H9 (cell line): ENCODE measurements at regions not wholly inside any gene's neighbourhood (a gene's known extent, or its start where the extent isn't known, plus 50 kb on each side); places are given as distances from the start of the nearest gene placed in this dataset.

Experiments
- DNase-seq: peaks from one replicate; pipeline ENCODE4 v3.0.0-alpha.2; 2017
- H2AFZ ChIP-seq: one replicate; pipeline ENCODE4 v1.6.1; 2013; ENCODE audit warnings: mild to moderate bottlenecking, low read length, control low read depth, moderate library complexity
- H2AK5ac ChIP-seq: 2 replicates; pipeline ENCODE4 v1.6.1; 2013; ENCODE audit warnings: low read length, control low read depth, mixed read lengths; ENCODE audit not compliant: insufficient read length
- H2BK120ac ChIP-seq: one replicate; pipeline ENCODE4 v1.6.1; 2013; ENCODE audit warnings: low read depth, mild to moderate bottlenecking, low read length, control low read depth, inconsistent platforms; ENCODE audit not compliant: poor library complexity, severe bottlenecking
- H2BK12ac ChIP-seq: 2 replicates; pipeline ENCODE4 v1.6.1; 2013; ENCODE audit warnings: low read length, control low read depth, mixed read lengths, low read depth; ENCODE audit not compliant: insufficient read length
- H2BK15ac ChIP-seq: 2 replicates; pipeline ENCODE4 v1.6.1; 2013; ENCODE audit warnings: low read depth, low read length, control low read depth
- H2BK20ac ChIP-seq: one replicate; pipeline ENCODE4 v1.6.1; 2013; ENCODE audit warnings: low read depth, mild to moderate bottlenecking, low read length, control low read depth, inconsistent platforms; ENCODE audit not compliant: poor library complexity, severe bottlenecking
- H2BK5ac ChIP-seq: 2 replicates; pipeline ENCODE4 v1.6.1; 2013; ENCODE audit warnings: low read length, control low read depth, mixed read lengths; ENCODE audit not compliant: insufficient read length
- H3K14ac ChIP-seq: 2 replicates; pipeline ENCODE4 v1.6.1; 2013; ENCODE audit warnings: low read length, control low read depth; ENCODE audit not compliant: insufficient read depth
- H3K18ac ChIP-seq: 2 replicates; pipeline ENCODE4 v1.6.1; 2013; ENCODE audit warnings: low read depth, mild to moderate bottlenecking, mixed read lengths, low read length, control low read depth; ENCODE audit not compliant: insufficient read length
- H3K23ac ChIP-seq: 2 replicates; pipeline ENCODE4 v1.6.1; 2013; ENCODE audit warnings: low read length, control low read depth, mixed read lengths, low read depth; ENCODE audit not compliant: insufficient read length
- H3K23me2 ChIP-seq: 2 replicates; pipeline ENCODE4 v1.6.1; 2013; ENCODE audit warnings: low read depth, mild to moderate bottlenecking, mixed read lengths, low read length, control low read depth; ENCODE audit not compliant: insufficient read length, poor library complexity, severe bottlenecking
- H3K27ac ChIP-seq: 2 replicates; pipeline ENCODE4 v1.5.1; 2013; ENCODE audit warnings: low read length, control low read depth, mixed read lengths, low read depth; ENCODE audit not compliant: insufficient read length
- H3K27me3 ChIP-seq: 2 replicates; pipeline ENCODE4 v1.6.1; 2013; ENCODE audit warnings: low read length, control low read depth, inconsistent platforms; ENCODE audit not compliant: insufficient read depth
- H3K4ac ChIP-seq: 2 replicates; pipeline ENCODE4 v1.6.1; 2013; ENCODE audit warnings: low read depth, mild to moderate bottlenecking, control low read depth, inconsistent platforms, low read length, moderate library complexity
- H3K4me1 ChIP-seq: 2 replicates; pipeline ENCODE4 v1.6.1; 2013; ENCODE audit warnings: low read length, control low read depth, inconsistent platforms; ENCODE audit not compliant: insufficient read depth
- H3K4me2 ChIP-seq: 2 replicates; pipeline ENCODE4 v1.6.1; 2013; ENCODE audit warnings: low read length, control low read depth, mixed read lengths; ENCODE audit not compliant: insufficient read length, insufficient read depth
- H3K56ac ChIP-seq: 2 replicates; pipeline ENCODE4 v1.6.1; 2013; ENCODE audit warnings: low read depth, mild to moderate bottlenecking, mixed read lengths, low read length, control low read depth; ENCODE audit not compliant: insufficient read length
- H3K79me1 ChIP-seq: 2 replicates; pipeline ENCODE4 v1.6.1; 2013; ENCODE audit warnings: low read depth, mild to moderate bottlenecking, moderate library complexity, low read length, control low read depth, inconsistent platforms; ENCODE audit not compliant: insufficient read depth, poor library complexity, severe bottlenecking
- H3K79me2 ChIP-seq: 2 replicates; pipeline ENCODE4 v1.6.1; 2013; ENCODE audit warnings: low read length, control low read depth, inconsistent platforms; ENCODE audit not compliant: insufficient read depth
- H3K9ac ChIP-seq: 2 replicates; pipeline ENCODE4 v1.6.1; 2013; ENCODE audit warnings: low read length, control low read depth, mixed read lengths; ENCODE audit not compliant: insufficient read length; ENCODE audit errors: extremely low read depth
- H3K9me3 ChIP-seq: one replicate; pipeline ENCODE4 v1.6.1; 2013; ENCODE audit warnings: low read depth, low read length, inconsistent platforms; ENCODE audit not compliant: control insufficient read depth
- H3T11ph ChIP-seq: one replicate; pipeline ENCODE4 v1.6.1; 2013; ENCODE audit warnings: mild to moderate bottlenecking, low read length, control low read depth, inconsistent platforms
- H4K20me1 ChIP-seq: one replicate; pipeline ENCODE4 v1.6.1; 2013; ENCODE audit not compliant: control insufficient read depth, insufficient read length, insufficient read depth
- H4K5ac ChIP-seq: 2 replicates; pipeline ENCODE4 v1.6.1; 2013; ENCODE audit warnings: low read depth, mild to moderate bottlenecking, mixed read lengths, low read length, control low read depth; ENCODE audit not compliant: insufficient read length
- H4K8ac ChIP-seq: replicated peaks from 2 replicates; pipeline ENCODE4 v1.6.1; 2013; ENCODE audit warnings: low read length, control low read depth, mixed read lengths, low read depth; ENCODE audit not compliant: insufficient read length
- H4K91ac ChIP-seq: 2 replicates; pipeline ENCODE4 v1.6.1; 2013; ENCODE audit warnings: low read depth, mild to moderate bottlenecking, moderate library complexity, mixed read lengths, low read length, control low read depth; ENCODE audit not compliant: insufficient read length
- H3K27ac Mint-ChIP-seq, 3 experiments: 2 replicates in 2 of 3; 3 replicates in 1 of 3; pipeline ENCODE4 v1.8.0; 2020 to 2021; ENCODE audit warnings: mixed read lengths in 3 of 3, mild to moderate bottlenecking in 1 of 3, moderate library complexity in 1 of 3
- H3K27me3 Mint-ChIP-seq: 2 replicates; pipeline ENCODE4 v1.8.0; 2021; ENCODE audit warnings: low read depth, mild to moderate bottlenecking, moderate library complexity, mixed read lengths
- H3K36me3 Mint-ChIP-seq, 3 experiments: 2 replicates in 2 of 3; 3 replicates in 1 of 3; pipeline ENCODE4 v1.8.0; 2020 to 2021; ENCODE audit warnings: low read depth in 3 of 3, mixed read lengths in 3 of 3; ENCODE audit not compliant: insufficient read depth in 1 of 3
- H3K4me1 Mint-ChIP-seq, 2 experiments: 2 replicates each; pipeline ENCODE4 v1.8.0; 2020; ENCODE audit warnings: mixed read lengths in 2 of 2
- H3K4me3 Mint-ChIP-seq, 2 experiments: 2 replicates in 1 of 2; 3 replicates in 1 of 2; pipeline ENCODE4 v1.8.0; 2020 to 2021; ENCODE audit warnings: mild to moderate bottlenecking in 2 of 2, mixed read lengths in 2 of 2, moderate library complexity in 1 of 2
- H3K9me3 Mint-ChIP-seq, 2 experiments: 2 replicates in 1 of 2; 3 replicates in 1 of 2; pipeline ENCODE4 v1.8.0; 2020; ENCODE audit warnings: mild to moderate bottlenecking in 2 of 2, mixed read lengths in 2 of 2, moderate library complexity in 1 of 2
- CTCF ChIP-seq: fragments of 200-600 bp; sonication (generic); conservative IDR thresholded peaks from 3 replicates; pipeline ENCODE4 v1.8.0; 2021; ENCODE audit warnings: antibody characterized with exemption, mild to moderate bottlenecking
- whole genome bisulfite sequencing: extraction: QIAGEN DNeasy Blood & Tissue Kit; methylation state at CpG from one replicate; pipeline ENCODE4 v1.1.7; 2013; ENCODE audit warnings: missing lambda C conversion rate, low lambda C conversion rate, mixed read lengths; ENCODE audit not compliant: insufficient read length; ENCODE audit errors: extremely low coverage; 5-methylcytosine and 5-hydroxymethylcytosine counted together

GRCh38 chr6:4380881-4381281 is 245.5 kb upstream of the ECI2 start:
- no peaks in the 10 kb centered on the region for H4K20me1 ChIP-seq
- no peak overlapping the region for H2AFZ ChIP-seq
- H3K23me2 ChIP-seq: no peaks in the 10 kb centered on the region
- no peak overlapping the region for H3K56ac ChIP-seq
- H3K79me1 ChIP-seq: no peaks in the 10 kb centered on the region
- H3K18ac ChIP-seq: no peak overlapping the region
- Mint-ChIP-seq H3K4me1 (peaks cover 0 to 13% of the 10 kb centered on the region in 2 experiments; a peak in 2 of 4 replicates), H3K9me3 (peaks cover 26 to 28% of the 10 kb centered on the region in 2 experiments), H3K4me3 (no peak overlapping the region), H3K36me3 (peaks cover 13 to 24% (median 22%) of the 10 kb centered on the region in 3 experiments), H3K27ac (no peak overlapping the region), H3K27me3 (peaks cover 15% of the 10 kb centered on the region)
- H3K79me2 ChIP-seq: no peaks in the 10 kb centered on the region
- no peak overlapping the region for H3K9ac ChIP-seq
- peaks cover 9% of the 10 kb centered on the region for H3K9me3 ChIP-seq
- no peak overlapping the region for H3T11ph ChIP-seq
- H3K4me1 ChIP-seq: no peaks in the 10 kb centered on the region
- no peak for DNase-seq
- no peak overlapping the region for H2BK20ac ChIP-seq
- no peaks in the 10 kb centered on the region for H3K27me3 ChIP-seq
- H3K4ac ChIP-seq: no peak overlapping the region
- no peak overlapping the region for H4K8ac ChIP-seq
- H2BK5ac ChIP-seq: no peak overlapping the region
- WGBS: no CpG with 5 or more reads among the region's 7 CpGs
- H2BK15ac ChIP-seq: no peak overlapping the region
- no peak overlapping the region for H2AK5ac ChIP-seq
- H4K91ac ChIP-seq: no peak overlapping the region
- no peak for TF ChIP-seq CTCF
- H2BK120ac ChIP-seq: no peak overlapping the region
- H3K14ac ChIP-seq: no peak overlapping the region
- H2BK12ac ChIP-seq: no peak overlapping the region
- no peak overlapping the region for H3K4me2 ChIP-seq
- H4K5ac ChIP-seq: no peak overlapping the region
- no peak overlapping the region for H3K23ac ChIP-seq
- no peak overlapping the region for H3K27ac ChIP-seq
